ENCODE measurements at regions not wholly inside any gene's neighbourhood (a gene's known extent, or its start where the extent isn't known, plus 50 kb on each side); places are given as distances from the start of the nearest gene placed in this dataset.

- intact Hi-C loops (cut with micrococcal nuclease): no loop called here
- Mint-ChIP-seq H3K27me3 (ENCODE audit: low read depth in 2 of 2) (peaks cover 4 to 5% of the 10 kb centered on the region in 2 donors), H3K27ac (no peak overlapping the region), H3K9me3 (no peaks in the 10 kb centered on the region), H3K4me3 (no peak overlapping the region), H3K36me3 (no peaks in the 10 kb centered on the region), H3K4me1 (no peaks in the 10 kb centered on the region)
- ATAC-seq: no peak
- H3K4me3 ChIP-seq (ENCODE audit: low read length): no peak overlapping the region
- no peaks in the 10 kb centered on the region for H3K4me1 ChIP-seq (ENCODE audit: control insufficient read depth, insufficient read depth, low read length)
- H3K36me3 ChIP-seq (ENCODE audit: control insufficient read depth, insufficient read depth, low read length): no peaks in the 10 kb centered on the region
- H3K27ac ChIP-seq (ENCODE audit: low read length): no peak overlapping the region
- no peaks in the 10 kb centered on the region for H3K9me3 ChIP-seq (ENCODE audit: control insufficient read depth, insufficient read depth, low read length)
- H3K27me3 ChIP-seq (ENCODE audit: control insufficient read depth, insufficient read depth, low read length): no peaks in the 10 kb centered on the region
- TF ChIP-seq, protein P1, sequence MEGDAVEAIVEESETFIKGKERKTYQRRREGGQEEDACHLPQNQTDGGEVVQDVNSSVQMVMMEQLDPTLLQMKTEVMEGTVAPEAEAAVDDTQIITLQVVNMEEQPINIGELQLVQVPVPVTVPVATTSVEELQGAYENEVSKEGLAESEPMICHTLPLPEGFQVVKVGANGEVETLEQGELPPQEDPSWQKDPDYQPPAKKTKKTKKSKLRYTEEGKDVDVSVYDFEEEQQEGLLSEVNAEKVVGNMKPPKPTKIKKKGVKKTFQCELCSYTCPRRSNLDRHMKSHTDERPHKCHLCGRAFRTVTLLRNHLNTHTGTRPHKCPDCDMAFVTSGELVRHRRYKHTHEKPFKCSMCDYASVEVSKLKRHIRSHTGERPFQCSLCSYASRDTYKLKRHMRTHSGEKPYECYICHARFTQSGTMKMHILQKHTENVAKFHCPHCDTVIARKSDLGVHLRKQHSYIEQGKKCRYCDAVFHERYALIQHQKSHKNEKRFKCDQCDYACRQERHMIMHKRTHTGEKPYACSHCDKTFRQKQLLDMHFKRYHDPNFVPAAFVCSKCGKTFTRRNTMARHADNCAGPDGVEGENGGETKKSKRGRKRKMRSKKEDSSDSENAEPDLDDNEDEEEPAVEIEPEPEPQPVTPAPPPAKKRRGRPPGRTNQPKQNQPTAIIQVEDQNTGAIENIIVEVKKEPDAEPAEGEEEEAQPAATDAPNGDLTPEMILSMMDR (IDR thresholded peaks at IDR 0.05): no peak
- 87% methylated on average over 9 of the region's 9 CpGs for WGBS (ENCODE audit: insufficient coverage)
- no peak for DNase-seq
These were observed 169.1 kb downstream of the FAM43A start for GRCh38 chr3:194854659-194855390.

DNA sequence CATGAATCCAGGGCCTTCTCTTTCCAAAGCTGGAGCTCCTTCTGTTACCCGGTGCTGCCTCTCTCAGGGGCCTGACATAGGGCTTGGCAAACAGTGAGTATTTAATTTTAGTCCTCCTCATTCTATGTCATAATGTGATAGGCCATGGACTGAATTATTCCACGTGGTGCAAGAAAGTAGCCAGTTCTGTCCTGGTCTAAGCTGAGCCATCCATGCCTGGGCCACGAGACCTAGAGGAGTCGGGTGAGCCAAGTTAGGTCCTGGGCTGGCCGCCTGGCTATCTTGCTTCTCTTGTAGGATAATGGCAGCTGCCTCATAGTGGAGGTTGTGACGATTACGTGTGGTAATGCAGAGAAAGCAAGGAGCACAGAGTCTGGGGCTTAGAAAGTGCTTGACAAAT, 170.6 kb downstream of the FAM43A start:
- DNase-seq (no peak), ATAC-seq (no peak)
- Histone ChIP-seq H3K27ac (ENCODE audit: low read length) (no peak overlapping the region), H3K9me3 (ENCODE audit: control insufficient read depth, insufficient read depth, low read length) (no peaks in the 10 kb centered on the region), H3K4me3 (ENCODE audit: low read length) (no peak overlapping the region), H3K4me1 (ENCODE audit: control insufficient read depth, insufficient read depth, low read length) (no peaks in the 10 kb centered on the region), H3K27me3 (ENCODE audit: control insufficient read depth, insufficient read depth, low read length) (no peaks in the 10 kb centered on the region), H3K36me3 (ENCODE audit: control insufficient read depth, insufficient read depth, low read length) (no peaks in the 10 kb centered on the region)
- Mint-ChIP-seq H3K4me1 (no peaks in the 10 kb centered on the region), H3K9me3 (no peaks in the 10 kb centered on the region), H3K27me3 (ENCODE audit: low read depth in 2 of 2) (peaks cover 4 to 5% of the 10 kb centered on the region in 2 donors), H3K27ac (no peak overlapping the region), H3K4me3 (no peak overlapping the region), H3K36me3 (no peaks in the 10 kb centered on the region)
- intact Hi-C loops (cut with micrococcal nuclease): no loop called here
- 88% methylated on average over 7 of the region's 7 CpGs for WGBS (ENCODE audit: insufficient coverage)
- TF ChIP-seq, protein P1 (IDR thresholded peaks at IDR 0.05): no peak

DNA sequence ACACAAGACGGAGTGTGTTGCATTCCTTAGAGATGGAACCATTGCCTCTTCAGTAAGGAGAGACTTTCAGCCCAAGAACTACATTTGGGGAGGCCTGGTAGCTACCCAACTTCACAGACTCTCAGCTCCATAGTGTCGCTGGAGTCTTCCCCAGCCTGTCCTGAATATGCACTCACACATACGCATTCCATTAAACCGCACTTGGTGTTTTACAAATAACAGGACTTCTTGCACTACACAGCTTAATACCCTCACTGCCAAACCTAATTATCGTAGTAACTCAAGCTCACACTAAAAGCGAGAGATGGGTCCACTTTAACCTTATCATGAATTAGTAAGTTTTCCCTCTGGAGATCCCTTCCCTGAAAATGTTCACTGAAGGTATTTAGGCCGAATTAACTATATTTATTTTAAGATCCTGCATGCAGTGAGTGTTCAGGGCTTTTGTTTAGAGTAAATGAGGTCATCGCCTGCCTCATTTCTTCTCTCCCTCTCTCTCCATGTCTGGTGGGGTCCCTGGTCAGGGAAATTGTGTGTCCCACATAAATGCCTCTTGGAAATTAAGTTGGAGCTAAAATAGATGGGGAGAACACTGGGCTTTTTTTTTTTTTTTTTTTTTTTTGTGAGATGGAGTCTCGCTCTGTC, 171.9 kb downstream of the FAM43A start:
- Histone ChIP-seq H3K4me3 (ENCODE audit: low read length) (no peak overlapping the region), H3K36me3 (ENCODE audit: control insufficient read depth, insufficient read depth, low read length) (no peaks in the 10 kb centered on the region), H3K27me3 (ENCODE audit: control insufficient read depth, insufficient read depth, low read length) (no peaks in the 10 kb centered on the region), H3K27ac (ENCODE audit: low read length) (no peak overlapping the region), H3K9me3 (ENCODE audit: control insufficient read depth, insufficient read depth, low read length) (no peaks in the 10 kb centered on the region), H3K4me1 (ENCODE audit: control insufficient read depth, insufficient read depth, low read length) (no peaks in the 10 kb centered on the region)
- ATAC-seq: no peak
- H3K27ac Mint-ChIP-seq: no peak overlapping the region
- no peak overlapping the region for H3K4me3 Mint-ChIP-seq
- TF ChIP-seq, protein P1 (IDR thresholded peaks at IDR 0.05): no peak
- intact Hi-C loops (cut with micrococcal nuclease): no loop called here
- 97% methylated on average over 6 of the region's 9 CpGs for WGBS (ENCODE audit: insufficient coverage)
- no peaks in the 10 kb centered on the region for H3K36me3 Mint-ChIP-seq
- H3K4me1 Mint-ChIP-seq: no peaks in the 10 kb centered on the region
- H3K9me3 Mint-ChIP-seq: no peaks in the 10 kb centered on the region
- no peak for DNase-seq
- H3K27me3 Mint-ChIP-seq (ENCODE audit: low read depth in 2 of 2): peaks cover 6 to 8% of the 10 kb centered on the region in 2 donors
